PC-9 (cell line): ENCODE measurements at regions not wholly inside any gene's neighbourhood (a gene's known extent, or its start where the extent isn't known, plus 50 kb on each side); places are given as distances from the start of the nearest gene placed in this dataset.
"Not testable (repeated sequence)": the region's sequence is repeated elsewhere in the genome, so short reads cannot be mapped to it uniquely, and the experiment has no call there.

Source experiments
- BruUV-seq: library from RNA; stranded (reverse); fragments of 400-500 nt; replicated peaks from 2 replicates; lab custom pipeline; 2021; lab: Mats Ljungman, UMichigan
- CTCF ChIA-PET: fragments of 300-600 bp; sonication (Branson Sonifier 250); formaldehyde crosslinking; loops from one replicate; lab custom pipeline; 2022; ENCODE audit warnings: antibody characterized with exemption; lab: Charles Lee
- POLR2A ChIA-PET: fragments of 300-600 bp; sonication (Branson Sonifier 250); formaldehyde crosslinking; loops from one replicate; lab custom pipeline; 2022; ENCODE audit warnings: antibody characterized with exemption; ENCODE audit not compliant: unreplicated experiment; lab: Charles Lee
- DNase-seq, 2 experiments: peaks; one replicate each; pipeline versions ENCODE4 v3.0.0 to v3.0.0-alpha.2; 2015 to 2022; ENCODE audit warnings: mixed read lengths in 1 of 2
- H2AFZ ChIP-seq: fragments of 200-600 bp; sonication (generic); 2 replicates; pipeline ENCODE4 v1.8.1; 2017; ENCODE audit warnings: antibody characterized with exemption
- H3F3A ChIP-seq: fragments of 200-600 bp; sonication (generic); 2 replicates; pipeline ENCODE4 v1.8.1; 2017; ENCODE audit warnings: antibody characterized with exemption, mild to moderate bottlenecking, low read depth; ENCODE audit not compliant: insufficient read depth
- H3K27ac ChIP-seq: fragments of 200-600 bp; sonication (generic); 2 replicates; pipeline ENCODE4 v1.6.1; 2016; ENCODE audit warnings: mixed run types
- H3K27me3 ChIP-seq: fragments of 200-600 bp; sonication (generic); 2 replicates; pipeline ENCODE4 v1.6.1; 2016; ENCODE audit warnings: low read depth, mixed run types; ENCODE audit not compliant: insufficient read depth
- H3K36me3 ChIP-seq: fragments of 200-600 bp; sonication (generic); 2 replicates; pipeline ENCODE4 v1.6.1; 2016; ENCODE audit warnings: low read depth, mixed run types
- H3K4me1 ChIP-seq: fragments of 200-600 bp; sonication (generic); replicated peaks from 2 replicates; pipeline ENCODE4 v1.6.1; 2016; ENCODE audit warnings: mixed run types; ENCODE audit not compliant: insufficient read depth
- H3K4me2 ChIP-seq: fragments of 200-600 bp; sonication (generic); 2 replicates; pipeline ENCODE4 v1.6.1; 2017; ENCODE audit warnings: mixed run types
- H3K4me3 ChIP-seq: fragments of 200-600 bp; sonication (generic); 2 replicates; pipeline ENCODE4 v1.6.1; 2016; ENCODE audit warnings: mixed run types
- H3K79me2 ChIP-seq: fragments of 200-600 bp; sonication (generic); 2 replicates; pipeline ENCODE4 v1.6.1; 2017; ENCODE audit warnings: low read depth, mixed run types
- H3K9me2 ChIP-seq: fragments of 200-600 bp; sonication (generic); 2 replicates; pipeline ENCODE4 v1.8.1; 2017; ENCODE audit warnings: mild to moderate bottlenecking; ENCODE audit not compliant: insufficient read depth
- H3K9me3 ChIP-seq: fragments of 200-600 bp; sonication (generic); 2 replicates; pipeline ENCODE4 v1.8.1; 2016; ENCODE audit warnings: low read depth; ENCODE audit not compliant: insufficient read depth
- H4K20me1 ChIP-seq: fragments of 200-600 bp; sonication (generic); 2 replicates; pipeline ENCODE4 v1.8.1; 2017; ENCODE audit not compliant: insufficient read depth
- EZH2 ChIP-seq: fragments of 200-600 bp; sonication (generic); IDR thresholded peaks from 2 replicates; pipeline ENCODE4 v1.8.0; 2017; ENCODE audit warnings: antibody characterized with exemption, low read depth
- intact Hi-C: fragments of 100-400 bp; cut with micrococcal nuclease; formaldehyde crosslinking; loops from one replicate; pipeline ENCODE4 v1.10.0; 2022; ENCODE audit not compliant: unreplicated experiment
- TF ChIP-seq, protein P1 (sequence below): fragments of 200-600 bp; sonication (generic); conservative IDR thresholded peaks from 2 replicates; pipeline ENCODE4 v1.6.1; 2017; ENCODE audit warnings: mixed run types, antibody characterized with exemption, mild to moderate bottlenecking, moderate library complexity

GRCh38 chr4:147236806-147237205 is 244.1 kb upstream of the EDNRA start:
- BruUV-seq: no TSS peak
- H3K4me1 ChIP-seq: no peaks in the 10 kb centered on the region
- TF ChIP-seq, protein P1, sequence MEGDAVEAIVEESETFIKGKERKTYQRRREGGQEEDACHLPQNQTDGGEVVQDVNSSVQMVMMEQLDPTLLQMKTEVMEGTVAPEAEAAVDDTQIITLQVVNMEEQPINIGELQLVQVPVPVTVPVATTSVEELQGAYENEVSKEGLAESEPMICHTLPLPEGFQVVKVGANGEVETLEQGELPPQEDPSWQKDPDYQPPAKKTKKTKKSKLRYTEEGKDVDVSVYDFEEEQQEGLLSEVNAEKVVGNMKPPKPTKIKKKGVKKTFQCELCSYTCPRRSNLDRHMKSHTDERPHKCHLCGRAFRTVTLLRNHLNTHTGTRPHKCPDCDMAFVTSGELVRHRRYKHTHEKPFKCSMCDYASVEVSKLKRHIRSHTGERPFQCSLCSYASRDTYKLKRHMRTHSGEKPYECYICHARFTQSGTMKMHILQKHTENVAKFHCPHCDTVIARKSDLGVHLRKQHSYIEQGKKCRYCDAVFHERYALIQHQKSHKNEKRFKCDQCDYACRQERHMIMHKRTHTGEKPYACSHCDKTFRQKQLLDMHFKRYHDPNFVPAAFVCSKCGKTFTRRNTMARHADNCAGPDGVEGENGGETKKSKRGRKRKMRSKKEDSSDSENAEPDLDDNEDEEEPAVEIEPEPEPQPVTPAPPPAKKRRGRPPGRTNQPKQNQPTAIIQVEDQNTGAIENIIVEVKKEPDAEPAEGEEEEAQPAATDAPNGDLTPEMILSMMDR: no peak
- no peak for TF ChIP-seq EZH2
- H2AFZ ChIP-seq: no peak overlapping the region
- H3K4me3 ChIP-seq: no peak overlapping the region
- intact Hi-C loops: no loop called here
- H3K79me2 ChIP-seq: no peaks in the 10 kb centered on the region
- no peaks in the 10 kb centered on the region for H3K9me2 ChIP-seq
- no peak for DNase-seq
- H3F3A ChIP-seq: no peaks in the 10 kb centered on the region
- no peaks in the 10 kb centered on the region for H3K9me3 ChIP-seq
- no peak overlapping the region for H3K27ac ChIP-seq
- no peaks in the 10 kb centered on the region for H4K20me1 ChIP-seq
- POLR2A ChIA-PET: no interaction called here
- no peaks in the 10 kb centered on the region for H3K36me3 ChIP-seq
- CTCF ChIA-PET: no interaction called here
- no peaks in the 10 kb centered on the region for H3K27me3 ChIP-seq
- H3K4me2 ChIP-seq: no peak overlapping the region

DNA sequence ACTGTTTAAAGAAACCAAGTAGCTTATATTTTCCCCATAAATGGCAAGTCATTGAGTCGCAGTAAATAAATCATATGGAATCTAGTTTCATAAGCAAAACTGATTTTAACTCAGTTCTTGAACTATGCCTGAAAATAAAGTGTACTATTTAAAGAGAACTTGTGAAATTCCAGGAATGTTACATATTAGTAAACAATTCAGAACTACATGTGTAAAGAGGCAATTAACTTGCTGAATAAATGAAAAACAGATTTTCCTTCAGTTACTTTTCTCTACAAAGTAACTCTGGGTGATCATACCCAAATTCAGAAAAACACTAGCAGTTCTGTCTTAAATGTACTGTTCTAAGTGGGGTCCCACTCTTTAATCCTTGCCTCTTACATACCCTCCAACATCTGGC is 236.1 kb upstream of the EDNRA start:
- POLR2A ChIA-PET: no interaction called here
- CTCF ChIA-PET: no interaction called here
- TF ChIP-seq, protein P1: no peak
- no peak for TF ChIP-seq EZH2
- Histone ChIP-seq H3K36me3 (no peaks in the 10 kb centered on the region), H3K4me1 (no peaks in the 10 kb centered on the region), H2AFZ (no peak overlapping the region), H3K79me2 (no peaks in the 10 kb centered on the region), H4K20me1 (no peaks in the 10 kb centered on the region), H3K27ac (no peak overlapping the region), H3K4me3 (no peak overlapping the region), H3F3A (no peaks in the 10 kb centered on the region), H3K9me3 (no peaks in the 10 kb centered on the region), H3K27me3 (no peaks in the 10 kb centered on the region), H3K4me2 (no peak overlapping the region), H3K9me2 (no peaks in the 10 kb centered on the region)
- BruUV-seq: no TSS peak
- no peak for DNase-seq
- intact Hi-C loops: no loop called here

DNA sequence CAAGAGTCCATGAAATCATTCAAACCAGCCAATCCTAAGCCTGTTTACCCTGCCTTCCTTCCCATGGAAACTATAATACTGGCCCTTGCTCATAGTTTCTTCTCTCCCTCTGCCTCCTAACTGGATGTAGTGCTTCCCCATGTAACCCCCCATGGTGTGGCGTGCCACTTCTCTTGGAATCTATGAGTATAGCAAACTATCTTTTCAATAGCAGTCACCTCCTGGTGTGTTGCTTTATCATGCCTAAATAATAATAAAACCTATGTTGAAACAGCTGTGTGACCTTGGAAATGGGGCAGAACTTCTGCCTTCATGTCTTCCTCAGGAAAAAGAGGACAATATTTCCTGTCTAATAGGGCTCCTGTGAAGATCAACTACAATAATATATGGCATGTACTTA is 234.8 kb upstream of the EDNRA start:
- POLR2A ChIA-PET: no interaction called here
- CTCF ChIA-PET: no interaction called here
- Histone ChIP-seq H3K9me2 (no peaks in the 10 kb centered on the region), H4K20me1 (no peaks in the 10 kb centered on the region), H3K4me2 (no peak overlapping the region), H3K4me3 (no peak overlapping the region), H3F3A (no peaks in the 10 kb centered on the region), H3K9me3 (no peaks in the 10 kb centered on the region), H3K27ac (no peak overlapping the region), H3K4me1 (no peaks in the 10 kb centered on the region), H3K27me3 (no peaks in the 10 kb centered on the region), H2AFZ (no peak overlapping the region), H3K79me2 (no peaks in the 10 kb centered on the region), H3K36me3 (no peaks in the 10 kb centered on the region)
- BruUV-seq: no TSS peak
- DNase-seq: no peak
- TF ChIP-seq, protein P1: no peak
- TF ChIP-seq EZH2: no peak
- intact Hi-C loops: no loop called here

DNA sequence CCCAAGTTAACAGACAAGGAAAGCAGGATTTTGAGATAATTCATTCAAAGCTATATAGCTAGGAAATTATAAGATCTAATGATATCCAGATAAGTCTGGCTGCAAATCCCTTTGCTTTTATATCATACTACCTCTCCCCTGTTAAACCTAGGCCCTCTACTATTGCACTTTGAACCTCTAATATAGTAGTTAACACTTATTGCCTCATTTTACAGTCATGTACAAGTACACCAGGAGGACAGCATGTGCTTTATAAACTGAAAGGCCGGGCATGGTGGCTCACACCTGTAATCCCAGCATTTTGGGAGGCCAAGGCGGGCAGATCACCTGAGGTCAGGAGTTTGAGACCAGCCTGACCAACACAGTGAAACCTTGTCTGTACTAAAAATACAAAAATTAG is 234.4 kb upstream of the EDNRA start:
- H3K4me1 ChIP-seq, H2AFZ ChIP-seq, DNase-seq, H3K9me2 ChIP-seq, H3K27me3 ChIP-seq, H3K4me2 ChIP-seq, H3F3A ChIP-seq, H3K79me2 ChIP-seq, H3K27ac ChIP-seq, H3K9me3 ChIP-seq, POLR2A ChIA-PET, H4K20me1 ChIP-seq, intact Hi-C loops, CTCF ChIA-PET, H3K4me3 ChIP-seq, H3K36me3 ChIP-seq, BruUV-seq: not testable (repeated sequence)
